Right lobe of liver (tissue), 4 donors: ENCODE measurements at regions not wholly inside any gene's neighbourhood (a gene's known extent, or its start where the extent isn't known, plus 50 kb on each side); places are given as distances from the start of the nearest gene placed in this dataset.

Experiments used
- CTCF ChIP-seq, 4 donors: fragments of 200-600 bp in 3 of 4; fragments of 450-650 bp in 1 of 4; IDR thresholded peaks; one replicate each; pipeline versions ENCODE4 v1.5.1 to v1.8.0; 2016 to 2022; ENCODE audit warnings: antibody characterized with exemption in 4 of 4, mild to moderate bottlenecking in 2 of 4
- POLR2A ChIP-seq: fragments of 450-650 bp; IDR thresholded peaks from one replicate; pipeline ENCODE4 v1.6.1; 2017; ENCODE audit warnings: antibody characterized with exemption, mild to moderate bottlenecking
- donor health status: DM: no; HTN: no; CAD: no.
- donor health status: DM: no; HTN: no; CAD: no.
- donor health status: DM: no; HTN: yes; CAD: no.

- TF ChIP-seq CTCF (IDR thresholded peaks at IDR 0.05), result no peak
- TF ChIP-seq POLR2A, result no peak
Measured at GRCh38 chr4:127236889-127237288, 395.9 kb upstream of the INTU start.
